ENCODE measurements at regions not wholly inside any gene's neighbourhood (a gene's known extent, or its start where the extent isn't known, plus 50 kb on each side); places are given as distances from the start of the nearest gene placed in this dataset.

DNA sequence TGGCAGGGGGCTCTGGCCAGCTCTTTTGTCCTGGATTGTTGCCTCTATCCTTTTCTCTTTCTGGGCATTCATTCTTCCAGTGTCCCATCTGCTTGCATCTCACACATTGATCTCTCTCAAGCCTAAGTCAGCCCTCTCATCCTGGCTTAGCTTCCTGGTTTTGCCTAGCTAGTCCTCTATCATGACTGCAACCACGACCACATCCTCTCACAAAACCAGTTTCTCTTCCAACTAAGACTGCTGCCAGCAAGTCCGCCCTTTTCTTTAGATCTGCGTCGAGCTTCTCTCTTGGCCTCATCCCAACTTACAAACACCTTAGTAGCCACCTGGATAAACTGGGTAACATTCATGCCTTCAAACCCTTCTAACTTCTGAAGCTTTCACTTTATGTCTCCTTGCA, 212.2 kb upstream of the HTR2A start (continued):
- TF ChIP-seq, protein P1, sequence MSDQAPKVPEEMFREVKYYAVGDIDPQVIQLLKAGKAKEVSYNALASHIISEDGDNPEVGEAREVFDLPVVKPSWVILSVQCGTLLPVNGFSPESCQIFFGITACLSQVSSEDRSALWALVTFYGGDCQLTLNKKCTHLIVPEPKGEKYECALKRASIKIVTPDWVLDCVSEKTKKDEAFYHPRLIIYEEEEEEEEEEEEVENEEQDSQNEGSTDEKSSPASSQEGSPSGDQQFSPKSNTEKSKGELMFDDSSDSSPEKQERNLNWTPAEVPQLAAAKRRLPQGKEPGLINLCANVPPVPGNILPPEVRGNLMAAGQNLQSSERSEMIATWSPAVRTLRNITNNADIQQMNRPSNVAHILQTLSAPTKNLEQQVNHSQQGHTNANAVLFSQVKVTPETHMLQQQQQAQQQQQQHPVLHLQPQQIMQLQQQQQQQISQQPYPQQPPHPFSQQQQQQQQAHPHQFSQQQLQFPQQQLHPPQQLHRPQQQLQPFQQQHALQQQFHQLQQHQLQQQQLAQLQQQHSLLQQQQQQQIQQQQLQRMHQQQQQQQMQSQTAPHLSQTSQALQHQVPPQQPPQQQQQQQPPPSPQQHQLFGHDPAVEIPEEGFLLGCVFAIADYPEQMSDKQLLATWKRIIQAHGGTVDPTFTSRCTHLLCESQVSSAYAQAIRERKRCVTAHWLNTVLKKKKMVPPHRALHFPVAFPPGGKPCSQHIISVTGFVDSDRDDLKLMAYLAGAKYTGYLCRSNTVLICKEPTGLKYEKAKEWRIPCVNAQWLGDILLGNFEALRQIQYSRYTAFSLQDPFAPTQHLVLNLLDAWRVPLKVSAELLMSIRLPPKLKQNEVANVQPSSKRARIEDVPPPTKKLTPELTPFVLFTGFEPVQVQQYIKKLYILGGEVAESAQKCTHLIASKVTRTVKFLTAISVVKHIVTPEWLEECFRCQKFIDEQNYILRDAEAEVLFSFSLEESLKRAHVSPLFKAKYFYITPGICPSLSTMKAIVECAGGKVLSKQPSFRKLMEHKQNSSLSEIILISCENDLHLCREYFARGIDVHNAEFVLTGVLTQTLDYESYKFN (CRISPR knock-in tag; conservative IDR thresholded peaks at IDR 0.05): no peak
- TF ChIP-seq NFE2L2 (IDR thresholded peaks at IDR 0.05; ENCODE audit: low read length) (no peak), HOXA9 (CRISPR knock-in tag; IDR thresholded peaks at IDR 0.05; ENCODE audit: borderline replicate concordance) (no peak)
- TF ChIP-seq, protein P2, sequence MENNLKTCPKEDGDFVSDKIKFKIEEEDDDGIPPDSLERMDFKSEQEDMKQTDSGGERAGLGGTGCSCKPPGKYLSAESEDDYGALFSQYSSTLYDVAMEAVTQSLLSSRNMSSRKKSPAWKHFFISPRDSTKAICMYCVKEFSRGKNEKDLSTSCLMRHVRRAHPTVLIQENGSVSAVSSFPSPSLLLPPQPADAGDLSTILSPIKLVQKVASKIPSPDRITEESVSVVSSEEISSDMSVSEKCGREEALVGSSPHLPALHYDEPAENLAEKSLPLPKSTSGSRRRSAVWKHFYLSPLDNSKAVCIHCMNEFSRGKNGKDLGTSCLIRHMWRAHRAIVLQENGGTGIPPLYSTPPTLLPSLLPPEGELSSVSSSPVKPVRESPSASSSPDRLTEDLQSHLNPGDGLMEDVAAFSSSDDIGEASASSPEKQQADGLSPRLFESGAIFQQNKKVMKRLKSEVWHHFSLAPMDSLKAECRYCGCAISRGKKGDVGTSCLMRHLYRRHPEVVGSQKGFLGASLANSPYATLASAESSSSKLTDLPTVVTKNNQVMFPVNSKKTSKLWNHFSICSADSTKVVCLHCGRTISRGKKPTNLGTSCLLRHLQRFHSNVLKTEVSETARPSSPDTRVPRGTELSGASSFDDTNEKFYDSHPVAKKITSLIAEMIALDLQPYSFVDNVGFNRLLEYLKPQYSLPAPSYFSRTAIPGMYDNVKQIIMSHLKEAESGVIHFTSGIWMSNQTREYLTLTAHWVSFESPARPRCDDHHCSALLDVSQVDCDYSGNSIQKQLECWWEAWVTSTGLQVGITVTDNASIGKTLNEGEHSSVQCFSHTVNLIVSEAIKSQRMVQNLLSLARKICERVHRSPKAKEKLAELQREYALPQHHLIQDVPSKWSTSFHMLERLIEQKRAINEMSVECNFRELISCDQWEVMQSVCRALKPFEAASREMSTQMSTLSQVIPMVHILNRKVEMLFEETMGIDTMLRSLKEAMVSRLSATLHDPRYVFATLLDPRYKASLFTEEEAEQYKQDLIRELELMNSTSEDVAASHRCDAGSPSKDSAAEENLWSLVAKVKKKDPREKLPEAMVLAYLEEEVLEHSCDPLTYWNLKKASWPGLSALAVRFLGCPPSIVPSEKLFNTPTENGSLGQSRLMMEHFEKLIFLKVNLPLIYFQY (CRISPR knock-in tag; IDR thresholded peaks at IDR 0.05; ENCODE audit: borderline replicate concordance): no peak

DNA sequence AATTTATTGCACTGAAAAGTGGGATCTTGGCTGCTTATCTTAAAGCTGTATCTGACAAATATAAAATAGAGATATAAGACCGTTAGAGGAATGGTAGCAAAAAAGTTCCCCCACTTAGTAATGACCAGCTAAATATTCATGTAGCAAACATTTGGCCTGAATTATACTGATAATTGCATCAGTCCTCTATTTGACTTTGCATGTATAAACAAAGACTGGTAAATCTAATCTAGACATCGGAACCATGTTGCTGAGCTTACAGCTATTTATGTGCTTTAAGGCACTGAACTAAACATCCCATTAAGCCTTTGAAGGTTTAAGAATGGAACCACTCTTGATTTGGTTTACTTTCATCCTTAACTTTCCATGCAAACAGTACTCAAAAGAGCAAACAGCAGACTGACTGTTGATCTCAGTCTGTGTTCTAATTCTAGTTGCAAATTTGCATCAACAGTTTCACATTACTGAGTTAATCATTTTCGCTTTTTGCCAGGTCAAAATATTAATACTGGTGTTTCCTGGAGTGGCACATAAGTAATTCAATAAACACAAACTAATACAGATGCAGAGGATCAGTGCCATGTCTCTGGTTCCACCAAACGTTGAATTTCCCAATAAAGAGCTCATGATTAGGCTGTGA, 203.5 kb upstream of the HTR2A start:
- Histone ChIP-seq H3K4me3 (replicated peaks in 1 of 3; ENCODE audit: insufficient read depth in 1 of 3, low read depth in 2 of 3, low read length in 3 of 3) (no peak overlapping the region), H3K9me3 (ENCODE audit: low read length) (no peaks in the 10 kb centered on the region), H3K4me1 (ENCODE audit: insufficient read depth, low read length) (no peaks in the 10 kb centered on the region), H3K4me2 (ENCODE audit: low read depth, low read length) (no peak overlapping the region), H2AFZ (ENCODE audit: low read length) (no peak overlapping the region), H3K9ac (ENCODE audit: insufficient read depth, low read depth, low read length) (no peak overlapping the region), H3K27me3 (ENCODE audit: control insufficient read depth in 1 of 2, insufficient read depth in 2 of 2, low read length in 2 of 2) (no peaks in the 10 kb centered on the region), H3K79me2 (ENCODE audit: insufficient read depth, low read length) (no peaks in the 10 kb centered on the region), H3K27ac (ENCODE audit: extremely low read length, insufficient read depth, low read length) (no peak overlapping the region), H3K36me3 (replicated peaks in 1 of 2; ENCODE audit: control insufficient read depth in 1 of 2, insufficient read depth in 2 of 2, low read length in 2 of 2) (no peaks in the 10 kb centered on the region), H4K20me1 (ENCODE audit: insufficient read depth, low read length) (no peaks in the 10 kb centered on the region)
- in situ Hi-C loops (cut with HindIII; ENCODE audit: extremely low pct_ligation_motif_present, low pct_unique_long_range_greater_than_20kb) (no loop called here), intact Hi-C loops (cut with micrococcal nuclease; ENCODE audit: unreplicated experiment) (no loop called here)
- ChIA-PET CTCF (ENCODE audit: low intra/inter-chr PET ratio, low total read pairs) (no interaction called here), POLR2A (no interaction called here)
- no peak for DNase-seq (ENCODE audit: low spot score)
- FAIRE-seq: no peak
- BruUV-seq (replicated peaks): no TSS peak
- ATAC-seq: no peak
- WGBS (ENCODE audit: low lambda C conversion rate): 0% methylated on average over 4 of the region's 4 CpGs
- TF ChIP-seq, protein P3, sequence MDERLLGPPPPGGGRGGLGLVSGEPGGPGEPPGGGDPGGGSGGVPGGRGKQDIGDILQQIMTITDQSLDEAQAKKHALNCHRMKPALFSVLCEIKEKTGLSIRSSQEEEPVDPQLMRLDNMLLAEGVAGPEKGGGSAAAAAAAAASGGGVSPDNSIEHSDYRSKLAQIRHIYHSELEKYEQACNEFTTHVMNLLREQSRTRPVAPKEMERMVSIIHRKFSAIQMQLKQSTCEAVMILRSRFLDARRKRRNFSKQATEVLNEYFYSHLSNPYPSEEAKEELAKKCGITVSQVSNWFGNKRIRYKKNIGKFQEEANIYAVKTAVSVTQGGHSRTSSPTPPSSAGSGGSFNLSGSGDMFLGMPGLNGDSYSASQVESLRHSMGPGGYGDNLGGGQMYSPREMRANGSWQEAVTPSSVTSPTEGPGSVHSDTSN (CRISPR knock-in tag; IDR thresholded peaks at IDR 0.05): no peak
- no peak for TF ChIP-seq ZFAT (CRISPR knock-in tag; conservative IDR thresholded peaks at IDR 0.05)
- TF ChIP-seq NFRKB (IDR thresholded peaks at IDR 0.05): no peak
- TF ChIP-seq ZFP41 (CRISPR knock-in tag; IDR thresholded peaks at IDR 0.05; ENCODE audit: borderline replicate concordance): no peak
- TF ChIP-seq, protein P4, sequence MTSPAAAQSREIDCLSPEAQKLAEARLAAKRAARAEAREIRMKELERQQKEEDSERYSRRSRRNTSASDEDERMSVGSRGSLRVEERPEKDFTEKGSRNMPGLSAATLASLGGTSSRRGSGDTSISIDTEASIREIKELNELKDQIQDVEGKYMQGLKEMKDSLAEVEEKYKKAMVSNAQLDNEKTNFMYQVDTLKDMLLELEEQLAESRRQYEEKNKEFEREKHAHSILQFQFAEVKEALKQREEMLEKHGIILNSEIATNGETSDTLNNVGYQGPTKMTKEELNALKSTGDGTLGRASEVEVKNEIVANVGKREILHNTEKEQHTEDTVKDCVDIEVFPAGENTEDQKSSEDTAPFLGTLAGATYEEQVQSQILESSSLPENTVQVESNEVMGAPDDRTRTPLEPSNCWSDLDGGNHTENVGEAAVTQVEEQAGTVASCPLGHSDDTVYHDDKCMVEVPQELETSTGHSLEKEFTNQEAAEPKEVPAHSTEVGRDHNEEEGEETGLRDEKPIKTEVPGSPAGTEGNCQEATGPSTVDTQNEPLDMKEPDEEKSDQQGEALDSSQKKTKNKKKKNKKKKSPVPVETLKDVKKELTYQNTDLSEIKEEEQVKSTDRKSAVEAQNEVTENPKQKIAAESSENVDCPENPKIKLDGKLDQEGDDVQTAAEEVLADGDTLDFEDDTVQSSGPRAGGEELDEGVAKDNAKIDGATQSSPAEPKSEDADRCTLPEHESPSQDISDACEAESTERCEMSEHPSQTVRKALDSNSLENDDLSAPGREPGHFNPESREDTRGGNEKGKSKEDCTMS (CRISPR knock-in tag; conservative IDR thresholded peaks at IDR 0.05): no peak
- TF ChIP-seq MBD4 (IDR thresholded peaks at IDR 0.05; ENCODE audit: borderline replicate concordance, low read length): no peak
- TF ChIP-seq ZNF235 (CRISPR knock-in tag; IDR thresholded peaks at IDR 0.05; ENCODE audit: borderline replicate concordance): no peak
- TF ChIP-seq FOXM1 (CRISPR knock-in tag; IDR thresholded peaks at IDR 0.05): no peak

All from HepG2 (cell line).